Bone marrow (tissue), 2 donors: ENCODE measurements at regions not wholly inside any gene's neighbourhood (a gene's known extent, or its start where the extent isn't known, plus 50 kb on each side); places are given as distances from the start of the nearest gene placed in this dataset.

Source experiments
- DNase-seq, 2 donors: peaks; one replicate each; lab custom pipeline; 2025; lab: John Stamatoyannopoulos, UW

GRCh38 chr1:184322253-184322652 is 64.6 kb upstream of the C1orf21 start:
- DNase-seq: no peak

GRCh38 chr1:184324972-184325371 is 61.9 kb upstream of the C1orf21 start:
- no peak for DNase-seq

GRCh38 chr1:184326278-184326677 is 60.6 kb upstream of the C1orf21 start:
- DNase-seq: no peak

DNA sequence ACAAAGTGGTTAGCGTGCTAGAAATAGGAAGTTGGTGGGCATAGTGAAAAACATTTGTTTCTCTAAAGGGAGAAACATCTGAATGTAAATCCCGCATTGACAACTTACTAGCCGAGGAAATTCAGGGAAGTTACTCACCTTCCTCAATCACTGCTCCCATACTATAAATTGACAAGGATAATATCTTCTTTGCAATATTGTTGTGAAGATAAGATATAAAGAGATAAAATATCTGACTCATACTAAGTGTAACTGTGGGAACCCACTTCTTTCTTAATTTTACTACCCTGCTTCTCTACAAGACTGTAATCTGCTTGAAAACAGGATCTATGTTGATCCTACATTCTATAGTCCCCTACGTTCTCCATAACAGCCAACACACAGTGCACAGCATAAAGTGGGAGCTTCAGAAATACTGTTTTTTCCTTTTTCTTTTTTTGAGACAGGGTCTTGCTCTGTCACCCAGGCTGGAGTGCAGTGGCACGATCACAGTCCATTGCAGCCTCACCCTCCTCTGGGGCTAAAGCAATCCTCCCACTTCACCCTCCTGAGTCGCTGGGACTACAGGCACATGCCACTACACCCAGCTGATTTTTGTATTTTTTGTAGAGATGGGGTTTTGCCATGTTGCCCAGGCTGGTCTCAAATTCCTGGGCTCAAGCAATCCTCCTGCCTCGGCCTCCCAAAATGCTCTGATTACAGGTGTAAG is 57.4 kb upstream of the C1orf21 start:
- peak in 1 of 2 donors; percentile 49 for DNase-seq

DNA sequence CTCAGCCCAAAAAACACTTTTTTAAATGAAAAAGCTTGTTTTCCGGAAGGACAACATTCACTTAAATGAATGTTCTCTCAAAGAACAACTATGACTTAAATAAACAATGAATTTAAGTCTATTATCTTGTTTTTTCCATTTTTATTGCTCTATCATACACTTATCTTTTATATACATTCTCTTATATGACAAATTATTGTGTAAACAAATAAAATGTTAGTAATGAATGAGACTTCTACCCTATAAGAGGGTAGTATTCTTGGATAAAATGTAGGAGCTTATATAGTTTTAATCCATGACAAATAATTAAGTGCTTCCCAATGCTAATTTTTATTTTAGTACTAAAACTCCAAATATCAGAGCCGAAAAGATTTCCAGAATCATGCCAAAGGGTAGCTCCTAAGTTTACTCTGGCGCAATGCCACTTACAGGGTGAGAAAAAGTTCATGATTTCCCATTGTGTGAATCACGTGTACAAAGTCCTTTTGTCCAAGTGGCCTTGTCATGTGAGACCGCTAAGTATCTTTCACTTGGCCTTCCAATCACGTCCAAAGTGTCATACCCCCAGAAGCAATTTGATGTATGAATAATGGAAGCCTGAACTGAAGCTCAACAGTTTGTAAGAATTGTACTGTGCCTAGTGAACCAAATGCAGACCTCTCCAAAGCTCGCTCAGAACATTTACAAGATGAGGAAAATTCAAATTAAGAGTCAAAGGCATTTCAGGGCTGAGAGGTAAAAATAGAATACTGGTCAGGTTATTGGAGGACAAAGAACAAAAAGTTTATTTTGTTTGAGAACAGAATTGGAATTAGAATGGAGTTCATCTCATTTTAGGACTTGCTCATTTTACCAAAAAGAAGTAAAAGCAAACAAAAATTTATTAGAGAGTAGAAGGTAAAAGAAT is 56.6 kb upstream of the C1orf21 start:
- no peak for DNase-seq

- DNase-seq: no peak
These were observed 56.0 kb upstream of the C1orf21 start for GRCh38 chr1:184330875-184331274.
